Mesendoderm (in vitro differentiated cells): ENCODE measurements at regions not wholly inside any gene's neighbourhood (a gene's known extent, or its start where the extent isn't known, plus 50 kb on each side); places are given as distances from the start of the nearest gene placed in this dataset.

Source experiments
- DNase-seq: peaks from one replicate; pipeline ENCODE4 v3.0.0; 2013
- H2AK5ac ChIP-seq: 2 replicates; pipeline ENCODE4 v1.6.1; 2013; ENCODE audit warnings: low read length, inconsistent platforms
- H2BK120ac ChIP-seq: 2 replicates; pipeline ENCODE4 v1.6.1; 2013; ENCODE audit warnings: low read depth, mild to moderate bottlenecking, low read length, moderate library complexity, mixed read lengths
- H2BK15ac ChIP-seq: replicated peaks from 2 replicates; pipeline ENCODE4 v1.6.1; 2013; ENCODE audit warnings: low read depth, mild to moderate bottlenecking, moderate library complexity
- H2BK5ac ChIP-seq: 2 replicates; pipeline ENCODE4 v1.6.1; 2013; ENCODE audit warnings: low read length, inconsistent platforms
- H3K18ac ChIP-seq: 2 replicates; pipeline ENCODE4 v1.6.1; 2013; ENCODE audit warnings: mild to moderate bottlenecking, low read length, mixed read lengths
- H3K23ac ChIP-seq: one replicate; pipeline ENCODE4 v1.6.1; 2013; ENCODE audit warnings: low read length
- H3K27ac ChIP-seq: 2 replicates; pipeline ENCODE4 v1.5.1; 2013; ENCODE audit warnings: low read depth, mild to moderate bottlenecking, inconsistent platforms, low read length, moderate library complexity
- H3K27me3 ChIP-seq: 2 replicates; pipeline ENCODE4 v1.6.1; 2013; ENCODE audit warnings: low read length, control low read depth, mild to moderate bottlenecking, inconsistent platforms; ENCODE audit not compliant: insufficient read depth, poor library complexity
- H3K36me3 ChIP-seq: 2 replicates; pipeline ENCODE4 v1.6.1; 2013; ENCODE audit warnings: low read length, inconsistent platforms; ENCODE audit not compliant: control insufficient read depth, insufficient read depth
- H3K4ac ChIP-seq: one replicate; pipeline ENCODE4 v1.6.1; 2013; ENCODE audit warnings: low read depth, mild to moderate bottlenecking, low read length, moderate library complexity
- H3K4me1 ChIP-seq: 2 replicates; pipeline ENCODE4 v1.6.1; 2013; ENCODE audit warnings: low read depth, low read length, inconsistent platforms; ENCODE audit not compliant: control insufficient read depth
- H3K4me2 ChIP-seq: 2 replicates; pipeline ENCODE4 v1.6.1; 2013; ENCODE audit warnings: low read length
- H3K4me3 ChIP-seq: 2 replicates; pipeline ENCODE4 v1.5.1; 2013; ENCODE audit warnings: mild to moderate bottlenecking, low read length
- H3K56ac ChIP-seq: one replicate; pipeline ENCODE4 v1.6.1; 2013; ENCODE audit warnings: low read length
- H3K79me1 ChIP-seq: 2 replicates; pipeline ENCODE4 v1.6.1; 2013; ENCODE audit warnings: low read length, inconsistent platforms
- H3K79me2 ChIP-seq: 2 replicates; pipeline ENCODE4 v1.6.1; 2013; ENCODE audit warnings: mild to moderate bottlenecking, low read length; ENCODE audit not compliant: control insufficient read depth, insufficient read depth
- H3K9ac ChIP-seq: 2 replicates; pipeline ENCODE4 v1.6.1; 2013; ENCODE audit warnings: low read length, inconsistent platforms
- H4K5ac ChIP-seq: one replicate; pipeline ENCODE4 v1.6.1; 2013; ENCODE audit warnings: low read length
- H4K8ac ChIP-seq: one replicate; pipeline ENCODE4 v1.6.1; 2013; ENCODE audit warnings: low read depth, mild to moderate bottlenecking, control low read depth, low read length, moderate library complexity
- WGBS: extraction: QIAGEN DNeasy Blood & Tissue Kit; methylation state at CpG from one replicate; pipeline ENCODE4 v1.1.7; 2013; ENCODE audit warnings: low lambda C conversion rate, missing lambda C conversion rate; ENCODE audit not compliant: insufficient coverage; ENCODE audit errors: extremely low coverage; 5-methylcytosine and 5-hydroxymethylcytosine counted together

- H4K5ac ChIP-seq, result no peak overlapping the region
- no peak overlapping the region for H3K4me3 ChIP-seq
- H3K36me3 ChIP-seq, result no peaks in the 10 kb centered on the region
- no peak for DNase-seq
- no peak overlapping the region for H3K18ac ChIP-seq
- no peak overlapping the region for H3K27ac ChIP-seq
- H2BK120ac ChIP-seq, result no peak overlapping the region
- H3K4ac ChIP-seq, result no peak overlapping the region
- H3K79me1 ChIP-seq, result no peaks in the 10 kb centered on the region
- H3K4me2 ChIP-seq, result no peak overlapping the region
- H3K27me3 ChIP-seq, result no peaks in the 10 kb centered on the region
- no peaks in the 10 kb centered on the region for H3K4me1 ChIP-seq
- no peak overlapping the region for H3K23ac ChIP-seq
- no peaks in the 10 kb centered on the region for H3K79me2 ChIP-seq
- no peak overlapping the region for H2BK15ac ChIP-seq
- H2BK5ac ChIP-seq, result no peak overlapping the region
- no peak overlapping the region for H3K56ac ChIP-seq
- no peak overlapping the region for H4K8ac ChIP-seq
- no peak overlapping the region for H3K9ac ChIP-seq
- H2AK5ac ChIP-seq, result no peak overlapping the region
- WGBS, result no CpG with 5 or more reads among the region's 1 CpG
These were observed 127.9 kb downstream of the GLUL start for GRCh38 chr1:182263706-182264105.

GRCh38 chr1:182262425-182262824, 129.2 kb downstream of the GLUL start:
- Histone ChIP-seq H3K4me3 (no peak overlapping the region), H3K27ac (no peak overlapping the region), H4K5ac (no peak overlapping the region), H2BK15ac (no peak overlapping the region), H3K56ac (no peak overlapping the region), H2BK120ac (no peak overlapping the region), H3K23ac (no peak overlapping the region), H4K8ac (no peak overlapping the region), H3K79me2 (no peaks in the 10 kb centered on the region), H3K4ac (no peak overlapping the region), H3K4me1 (no peaks in the 10 kb centered on the region), H3K27me3 (no peaks in the 10 kb centered on the region), H3K79me1 (no peaks in the 10 kb centered on the region), H2AK5ac (no peak overlapping the region), H3K4me2 (no peak overlapping the region), H3K9ac (no peak overlapping the region), H3K36me3 (no peaks in the 10 kb centered on the region), H2BK5ac (no peak overlapping the region), H3K18ac (no peak overlapping the region)
- WGBS, result no CpG with 5 or more reads among the region's 1 CpG
- DNase-seq, result no peak

GRCh38 chr1:182261655-182262054, 129.9 kb downstream of the GLUL start:
- Histone ChIP-seq H3K27me3 (no peaks in the 10 kb centered on the region), H3K36me3 (no peaks in the 10 kb centered on the region), H2AK5ac (no peak overlapping the region), H2BK15ac (no peak overlapping the region), H4K8ac (no peak overlapping the region), H2BK5ac (no peak overlapping the region), H4K5ac (no peak overlapping the region), H3K79me1 (no peaks in the 10 kb centered on the region), H3K9ac (no peak overlapping the region), H3K23ac (no peak overlapping the region), H3K4me1 (no peaks in the 10 kb centered on the region), H2BK120ac (no peak overlapping the region), H3K18ac (no peak overlapping the region), H3K4ac (no peak overlapping the region), H3K4me2 (no peak overlapping the region), H3K79me2 (no peaks in the 10 kb centered on the region), H3K27ac (no peak overlapping the region), H3K4me3 (no peak overlapping the region), H3K56ac (no peak overlapping the region)
- no peak for DNase-seq
- WGBS, result no CpG with 5 or more reads among the region's 1 CpG

GRCh38 chr1:182260516-182260915, 131.1 kb downstream of the GLUL start:
- Histone ChIP-seq H4K5ac (no peak overlapping the region), H3K9ac (no peak overlapping the region), H3K27ac (no peak overlapping the region), H3K36me3 (no peaks in the 10 kb centered on the region), H2BK5ac (no peak overlapping the region), H3K4ac (no peak overlapping the region), H3K4me1 (no peaks in the 10 kb centered on the region), H3K4me2 (no peak overlapping the region), H2BK120ac (no peak overlapping the region), H2AK5ac (no peak overlapping the region), H4K8ac (no peak overlapping the region), H2BK15ac (no peak overlapping the region), H3K79me1 (no peaks in the 10 kb centered on the region), H3K18ac (no peak overlapping the region), H3K27me3 (no peaks in the 10 kb centered on the region), H3K4me3 (no peak overlapping the region), H3K23ac (no peak overlapping the region), H3K56ac (no peak overlapping the region), H3K79me2 (no peaks in the 10 kb centered on the region)
- WGBS, result no CpG with 5 or more reads among the region's 4 CpGs
- DNase-seq, result no peak

- Histone ChIP-seq H3K27ac (no peak overlapping the region), H3K23ac (peak overlapping the region; percentile 6), H4K8ac (no peak overlapping the region), H3K4me2 (no peak overlapping the region), H3K4ac (no peak overlapping the region), H3K56ac (no peak overlapping the region), H2BK15ac (no peak overlapping the region), H3K4me3 (no peak overlapping the region), H4K5ac (no peak overlapping the region), H3K36me3 (no peaks in the 10 kb centered on the region), H2BK5ac (no peak overlapping the region), H2AK5ac (no peak overlapping the region), H3K27me3 (no peaks in the 10 kb centered on the region), H2BK120ac (no peak overlapping the region), H3K18ac (no peak overlapping the region), H3K9ac (no peak overlapping the region), H3K79me1 (no peaks in the 10 kb centered on the region), H3K79me2 (no peaks in the 10 kb centered on the region), H3K4me1 (no peaks in the 10 kb centered on the region)
- no CpG with 5 or more reads among the region's 2 CpGs for WGBS
- DNase-seq, result no peak
These were observed 131.6 kb downstream of the GLUL start for GRCh38 chr1:182259968-182260367.

GRCh38 chr1:182259229-182259872, 132.2 kb downstream of the GLUL start:
- Histone ChIP-seq H3K4me3 (no peak overlapping the region), H2AK5ac (no peak overlapping the region), H4K8ac (no peak overlapping the region), H3K4ac (no peak overlapping the region), H3K36me3 (no peaks in the 10 kb centered on the region), H2BK120ac (no peak overlapping the region), H3K4me1 (no peaks in the 10 kb centered on the region), H2BK5ac (no peak overlapping the region), H2BK15ac (no peak overlapping the region), H3K27ac (no peak overlapping the region), H3K56ac (no peak overlapping the region), H3K27me3 (no peaks in the 10 kb centered on the region), H3K79me2 (no peaks in the 10 kb centered on the region), H3K4me2 (no peak overlapping the region), H3K9ac (no peak overlapping the region), H4K5ac (no peak overlapping the region), H3K23ac (no peak overlapping the region), H3K79me1 (no peaks in the 10 kb centered on the region), H3K18ac (no peak overlapping the region)
- no peak for DNase-seq
- WGBS, result no CpG with 5 or more reads among the region's 4 CpGs
